ENCODE measurements at regions not wholly inside any gene's neighbourhood (a gene's known extent, or its start where the extent isn't known, plus 50 kb on each side); places are given as distances from the start of the nearest gene placed in this dataset.

DNA sequence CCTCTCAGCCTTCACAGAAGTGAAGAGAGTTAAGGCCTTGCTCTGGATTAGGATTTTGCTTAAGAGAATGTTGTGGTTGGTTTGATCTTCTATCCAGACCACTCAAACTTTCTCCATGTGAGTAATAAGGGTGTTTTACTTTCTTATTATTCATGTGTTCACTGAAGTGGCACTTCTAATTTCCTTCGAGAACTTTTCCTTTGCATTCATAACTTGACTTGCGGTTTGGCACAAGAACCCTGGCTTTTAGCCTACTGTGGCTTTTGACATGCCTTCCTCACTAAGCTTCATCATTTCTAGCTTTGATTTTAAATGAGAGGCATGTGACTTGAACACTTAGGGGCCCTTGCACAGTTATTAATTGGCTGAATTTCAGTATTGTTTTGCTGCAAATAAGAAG, 166.1 kb upstream of the OPRM1 start:
- Histone ChIP-seq H3K4me3 (ENCODE audit: low read length) (no peak overlapping the region), H3K27me3 (ENCODE audit: control insufficient read depth, insufficient read depth, low read length) (no peaks in the 10 kb centered on the region), H3K9me3 (ENCODE audit: control insufficient read depth, low read depth, low read length) (no peaks in the 10 kb centered on the region), H3K27ac (ENCODE audit: low read length) (no peak overlapping the region), H3K4me1 (ENCODE audit: control insufficient read depth, low read depth, low read length) (no peaks in the 10 kb centered on the region), H3K9ac (ENCODE audit: low read length) (no peak overlapping the region), H3K36me3 (ENCODE audit: control insufficient read depth, low read depth, low read length) (no peaks in the 10 kb centered on the region)

DNA sequence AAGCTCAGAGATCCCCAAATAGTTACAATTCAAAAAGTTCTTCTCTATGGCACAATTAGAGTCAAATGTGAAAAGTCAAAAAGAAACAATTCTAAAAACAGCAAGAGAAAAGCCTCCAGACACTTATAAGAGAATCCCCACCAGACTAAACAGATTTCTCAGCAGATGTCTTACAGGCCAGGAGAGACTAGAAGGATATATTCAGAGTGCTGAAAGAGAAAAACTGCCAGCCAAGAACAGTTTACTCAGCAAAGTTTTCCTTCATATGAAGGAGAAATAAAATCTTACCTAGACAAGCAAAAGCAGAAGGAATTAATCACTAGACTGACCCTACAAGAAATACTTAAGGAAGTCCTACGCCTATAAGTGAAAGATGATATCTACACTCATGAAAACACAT, 176.1 kb upstream of the OPRM1 start:
- no peak overlapping the region for H3K4me3 ChIP-seq (ENCODE audit: low read length)
- H3K4me1 ChIP-seq (ENCODE audit: control insufficient read depth, low read depth, low read length) = no peaks in the 10 kb centered on the region
- no peaks in the 10 kb centered on the region for H3K36me3 ChIP-seq (ENCODE audit: control insufficient read depth, low read depth, low read length)
- H3K9me3 ChIP-seq (ENCODE audit: control insufficient read depth, low read depth, low read length) = no peaks in the 10 kb centered on the region
- no peak overlapping the region for H3K27ac ChIP-seq (ENCODE audit: low read length)
- no peaks in the 10 kb centered on the region for H3K27me3 ChIP-seq (ENCODE audit: control insufficient read depth, insufficient read depth, low read length)
- H3K9ac ChIP-seq (ENCODE audit: low read length) = no peak overlapping the region

DNA sequence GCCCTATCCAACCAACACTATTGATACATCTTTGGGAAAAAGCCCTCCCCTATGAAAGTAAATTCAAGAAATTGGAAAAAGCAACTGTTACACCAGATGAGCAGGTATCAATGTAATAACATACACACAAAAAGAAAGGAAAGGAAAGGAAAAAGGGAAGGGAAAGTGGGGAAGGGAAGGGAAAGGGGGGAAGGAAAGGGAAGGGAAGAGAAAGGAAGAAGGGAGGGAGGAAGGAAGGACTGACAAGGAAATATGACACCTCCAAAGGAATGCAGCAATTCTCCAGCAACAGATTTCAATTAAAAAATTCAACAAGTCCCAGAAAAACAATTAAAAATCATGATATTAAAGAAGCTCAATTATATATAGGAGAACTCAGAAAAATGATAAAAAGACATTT, 176.9 kb upstream of the OPRM1 start:
- Histone ChIP-seq H3K36me3 (ENCODE audit: control insufficient read depth, low read depth, low read length) (no peaks in the 10 kb centered on the region), H3K4me3 (ENCODE audit: low read length) (no peak overlapping the region), H3K27me3 (ENCODE audit: control insufficient read depth, insufficient read depth, low read length) (no peaks in the 10 kb centered on the region), H3K9ac (ENCODE audit: low read length) (no peak overlapping the region), H3K4me1 (ENCODE audit: control insufficient read depth, low read depth, low read length) (no peaks in the 10 kb centered on the region), H3K27ac (ENCODE audit: low read length) (no peak overlapping the region), H3K9me3 (ENCODE audit: control insufficient read depth, low read depth, low read length) (no peaks in the 10 kb centered on the region)

DNA sequence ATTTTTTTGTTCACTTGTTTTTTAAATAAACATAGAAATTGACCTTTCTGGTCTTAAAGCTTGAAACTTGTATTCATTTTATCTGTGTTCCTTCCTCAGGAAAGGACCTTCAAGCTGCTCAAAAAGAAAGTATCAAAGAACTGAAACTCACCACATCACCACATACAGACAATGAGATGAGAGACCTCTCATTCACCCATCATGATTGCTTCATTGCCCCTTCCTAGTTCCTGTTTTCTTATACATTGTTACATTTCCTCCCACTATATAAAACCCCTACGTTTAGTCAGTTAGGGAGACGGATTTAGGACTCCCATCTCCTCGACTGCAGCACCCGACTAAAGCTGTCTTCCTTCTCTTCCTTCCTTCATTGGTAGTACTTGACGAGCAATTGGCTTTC, 180.5 kb upstream of the OPRM1 start:
- Histone ChIP-seq H3K27ac (ENCODE audit: low read length) (no peak overlapping the region), H3K27me3 (ENCODE audit: control insufficient read depth, insufficient read depth, low read length) (no peaks in the 10 kb centered on the region), H3K4me3 (ENCODE audit: low read length) (no peak overlapping the region), H3K9ac (ENCODE audit: low read length) (no peak overlapping the region), H3K36me3 (ENCODE audit: control insufficient read depth, low read depth, low read length) (no peaks in the 10 kb centered on the region), H3K9me3 (ENCODE audit: control insufficient read depth, low read depth, low read length) (no peaks in the 10 kb centered on the region), H3K4me1 (ENCODE audit: control insufficient read depth, low read depth, low read length) (no peaks in the 10 kb centered on the region)

DNA sequence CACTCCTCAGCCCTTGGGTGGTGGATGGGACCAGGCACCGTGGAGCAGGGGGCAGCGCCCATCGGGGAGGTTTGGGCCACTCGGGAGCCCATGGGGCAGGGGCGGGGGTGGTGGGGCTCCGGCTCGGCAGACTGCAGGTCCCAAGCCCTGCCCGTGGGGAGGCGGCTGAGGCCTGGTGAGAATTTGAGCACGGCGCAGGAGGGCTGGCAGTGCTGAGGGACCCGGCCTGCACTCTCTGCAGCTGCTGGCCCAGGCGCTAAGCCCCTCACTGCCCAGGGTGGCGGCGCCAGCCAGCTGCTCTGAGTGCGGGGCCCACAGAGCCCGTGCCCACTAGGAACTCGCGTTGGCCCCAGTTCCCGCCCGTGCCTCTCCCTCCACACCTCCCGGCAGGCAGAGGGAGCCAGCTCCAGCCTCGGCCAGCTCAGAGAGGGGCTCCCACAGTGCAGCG, 182.1 kb upstream of the OPRM1 start:
- no peaks in the 10 kb centered on the region for H3K9me3 ChIP-seq (ENCODE audit: control insufficient read depth, low read depth, low read length)
- H3K9ac ChIP-seq (ENCODE audit: low read length) = no peak overlapping the region
- no peak overlapping the region for H3K27ac ChIP-seq (ENCODE audit: low read length)
- no peaks in the 10 kb centered on the region for H3K27me3 ChIP-seq (ENCODE audit: control insufficient read depth, insufficient read depth, low read length)
- H3K4me3 ChIP-seq (ENCODE audit: low read length) = no peak overlapping the region
- H3K4me1 ChIP-seq (ENCODE audit: control insufficient read depth, low read depth, low read length) = no peaks in the 10 kb centered on the region
- H3K36me3 ChIP-seq (ENCODE audit: control insufficient read depth, low read depth, low read length) = no peaks in the 10 kb centered on the region

DNA sequence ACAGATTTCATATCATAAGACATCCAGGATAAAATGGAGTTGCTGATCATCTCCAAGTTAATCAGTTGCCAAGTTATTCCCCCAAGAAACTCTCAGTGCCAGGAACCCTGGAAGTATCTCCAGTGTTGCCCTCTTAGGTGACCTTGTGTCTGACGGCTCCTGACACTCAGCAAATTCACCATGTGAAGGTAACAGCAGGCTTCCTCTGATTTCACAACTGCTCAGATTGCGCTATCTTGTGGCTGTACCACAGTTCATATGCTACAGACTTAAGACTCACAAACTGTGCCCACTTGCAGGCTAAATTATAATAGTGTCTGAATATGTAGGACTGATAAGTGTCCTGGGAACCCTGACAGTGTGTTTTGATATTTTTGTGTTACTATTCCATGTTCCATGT, 186.6 kb upstream of the OPRM1 start:
- Histone ChIP-seq H3K9me3 (ENCODE audit: control insufficient read depth, low read depth, low read length) (no peaks in the 10 kb centered on the region), H3K36me3 (ENCODE audit: control insufficient read depth, low read depth, low read length) (no peaks in the 10 kb centered on the region), H3K27ac (ENCODE audit: low read length) (no peak overlapping the region), H3K9ac (ENCODE audit: low read length) (no peak overlapping the region), H3K4me3 (ENCODE audit: low read length) (no peak overlapping the region), H3K27me3 (ENCODE audit: control insufficient read depth, insufficient read depth, low read length) (no peaks in the 10 kb centered on the region), H3K4me1 (ENCODE audit: control insufficient read depth, low read depth, low read length) (no peaks in the 10 kb centered on the region)

DNA sequence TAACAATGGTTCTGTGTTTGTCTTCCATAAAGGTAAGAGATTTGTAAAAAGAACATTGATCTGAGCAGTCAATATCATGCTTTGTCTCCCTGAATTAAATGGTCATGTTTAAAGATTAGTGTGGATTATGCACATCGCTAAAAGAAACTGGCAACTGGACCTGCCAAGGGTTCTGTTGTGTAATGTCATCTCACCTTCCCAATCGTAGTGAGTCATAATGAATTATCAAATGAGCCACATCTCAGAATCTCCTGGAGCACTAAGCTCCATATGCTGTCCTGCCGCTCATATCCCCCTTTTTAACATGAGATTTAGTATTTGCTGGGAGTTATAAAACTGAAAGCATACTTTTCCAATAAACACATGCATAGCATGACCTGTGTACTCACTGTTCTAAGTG, 187.0 kb upstream of the OPRM1 start:
- no peaks in the 10 kb centered on the region for H3K4me1 ChIP-seq (ENCODE audit: control insufficient read depth, low read depth, low read length)
- no peaks in the 10 kb centered on the region for H3K9me3 ChIP-seq (ENCODE audit: control insufficient read depth, low read depth, low read length)
- H3K27ac ChIP-seq (ENCODE audit: low read length) = no peak overlapping the region
- H3K9ac ChIP-seq (ENCODE audit: low read length) = no peak overlapping the region
- no peaks in the 10 kb centered on the region for H3K36me3 ChIP-seq (ENCODE audit: control insufficient read depth, low read depth, low read length)
- H3K4me3 ChIP-seq (ENCODE audit: low read length) = no peak overlapping the region
- H3K27me3 ChIP-seq (ENCODE audit: control insufficient read depth, insufficient read depth, low read length) = no peaks in the 10 kb centered on the region

DNA sequence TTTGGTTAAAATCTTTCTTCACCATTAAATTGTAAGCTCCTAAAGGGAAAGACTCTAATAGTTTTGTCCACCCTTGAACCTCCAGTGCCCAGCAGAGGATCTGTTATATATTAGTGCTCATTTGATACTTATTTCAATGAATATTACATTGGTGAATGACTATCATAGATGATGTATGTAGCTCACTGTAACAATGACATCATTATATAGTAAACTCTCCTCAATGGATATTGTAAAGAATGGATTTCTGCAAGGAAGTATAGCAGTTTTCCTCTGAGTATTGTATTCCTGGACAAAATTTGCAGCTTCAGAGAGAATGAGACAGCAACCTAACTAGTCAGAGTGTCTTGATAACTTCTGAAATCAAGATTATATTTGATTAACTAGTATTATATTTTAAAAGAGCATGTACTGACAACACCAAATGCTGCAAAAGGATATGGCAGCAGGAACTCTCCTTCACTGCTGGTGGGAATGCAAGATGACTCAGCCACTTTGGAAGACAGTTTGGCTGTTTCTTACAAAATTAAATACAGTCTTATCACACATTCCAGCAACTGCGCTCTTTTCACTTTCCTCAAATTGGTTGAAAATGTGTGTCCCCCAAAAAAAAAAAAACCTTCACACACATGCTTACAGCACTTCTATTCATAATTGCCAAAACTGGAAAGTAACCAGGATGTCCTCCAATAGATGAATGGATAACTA, 189.8 kb upstream of the OPRM1 start:
- H3K9me3 ChIP-seq (ENCODE audit: control insufficient read depth, low read depth, low read length) = no peaks in the 10 kb centered on the region
- no peak overlapping the region for H3K4me3 ChIP-seq (ENCODE audit: low read length)
- no peaks in the 10 kb centered on the region for H3K4me1 ChIP-seq (ENCODE audit: control insufficient read depth, low read depth, low read length)
- no peak overlapping the region for H3K27ac ChIP-seq (ENCODE audit: low read length)
- no peaks in the 10 kb centered on the region for H3K27me3 ChIP-seq (ENCODE audit: control insufficient read depth, insufficient read depth, low read length)
- H3K36me3 ChIP-seq (ENCODE audit: control insufficient read depth, low read depth, low read length) = no peaks in the 10 kb centered on the region
- H3K9ac ChIP-seq (ENCODE audit: low read length) = no peak overlapping the region

DNA sequence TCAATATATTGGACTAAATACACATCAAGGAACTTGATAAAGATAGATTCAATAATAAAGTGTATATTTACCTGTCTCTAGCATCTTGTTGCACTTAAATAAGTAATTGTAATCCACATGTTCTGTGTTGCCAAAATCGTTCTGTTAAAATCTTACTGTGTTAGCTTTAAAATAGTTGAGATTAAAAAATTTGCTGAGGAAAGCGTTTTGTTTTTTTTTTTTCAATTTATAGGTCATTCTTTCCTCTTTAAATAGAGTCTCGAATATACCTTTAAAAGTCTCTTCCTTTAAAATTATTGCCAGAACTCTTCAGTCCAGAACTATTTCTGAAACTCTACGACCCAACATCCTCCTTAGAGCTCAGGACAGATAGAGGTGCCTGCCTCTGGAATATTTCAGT, 195.6 kb upstream of the OPRM1 start:
- Histone ChIP-seq H3K9me3 (ENCODE audit: control insufficient read depth, low read depth, low read length) (no peaks in the 10 kb centered on the region), H3K27me3 (ENCODE audit: control insufficient read depth, insufficient read depth, low read length) (no peaks in the 10 kb centered on the region), H3K4me1 (ENCODE audit: control insufficient read depth, low read depth, low read length) (peaks cover 8% of the 10 kb centered on the region), H3K9ac (ENCODE audit: low read length) (no peak overlapping the region), H3K36me3 (ENCODE audit: control insufficient read depth, low read depth, low read length) (no peaks in the 10 kb centered on the region), H3K27ac (ENCODE audit: low read length) (no peak overlapping the region), H3K4me3 (ENCODE audit: low read length) (no peak overlapping the region)

DNA sequence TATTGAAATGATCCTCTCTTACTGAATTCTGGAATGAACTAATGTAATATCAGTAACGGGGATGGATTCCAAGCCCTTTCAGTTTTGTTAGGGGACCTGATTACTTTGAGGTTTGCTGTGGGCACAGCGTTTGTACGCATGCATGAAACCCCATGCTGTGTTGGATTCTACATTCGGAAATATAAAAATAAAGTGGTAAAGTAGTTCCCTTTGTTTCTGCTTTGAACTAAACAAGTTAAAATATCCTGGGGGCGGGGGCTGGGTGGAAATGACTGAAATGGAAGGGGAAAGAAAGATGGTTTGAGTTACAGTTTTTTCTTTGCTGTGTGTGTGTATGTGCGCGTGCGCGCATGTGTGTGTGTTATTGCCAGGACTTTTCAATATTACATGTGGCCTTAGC, 196.5 kb upstream of the OPRM1 start:
- H3K4me1 ChIP-seq (ENCODE audit: control insufficient read depth, low read depth, low read length) = peaks cover 12% of the 10 kb centered on the region
- H3K9me3 ChIP-seq (ENCODE audit: control insufficient read depth, low read depth, low read length) = no peaks in the 10 kb centered on the region
- no peaks in the 10 kb centered on the region for H3K36me3 ChIP-seq (ENCODE audit: control insufficient read depth, low read depth, low read length)
- no peak overlapping the region for H3K4me3 ChIP-seq (ENCODE audit: low read length)
- H3K27me3 ChIP-seq (ENCODE audit: control insufficient read depth, insufficient read depth, low read length) = no peaks in the 10 kb centered on the region
- no peak overlapping the region for H3K9ac ChIP-seq (ENCODE audit: low read length)
- H3K27ac ChIP-seq (ENCODE audit: low read length) = no peak overlapping the region

DNA sequence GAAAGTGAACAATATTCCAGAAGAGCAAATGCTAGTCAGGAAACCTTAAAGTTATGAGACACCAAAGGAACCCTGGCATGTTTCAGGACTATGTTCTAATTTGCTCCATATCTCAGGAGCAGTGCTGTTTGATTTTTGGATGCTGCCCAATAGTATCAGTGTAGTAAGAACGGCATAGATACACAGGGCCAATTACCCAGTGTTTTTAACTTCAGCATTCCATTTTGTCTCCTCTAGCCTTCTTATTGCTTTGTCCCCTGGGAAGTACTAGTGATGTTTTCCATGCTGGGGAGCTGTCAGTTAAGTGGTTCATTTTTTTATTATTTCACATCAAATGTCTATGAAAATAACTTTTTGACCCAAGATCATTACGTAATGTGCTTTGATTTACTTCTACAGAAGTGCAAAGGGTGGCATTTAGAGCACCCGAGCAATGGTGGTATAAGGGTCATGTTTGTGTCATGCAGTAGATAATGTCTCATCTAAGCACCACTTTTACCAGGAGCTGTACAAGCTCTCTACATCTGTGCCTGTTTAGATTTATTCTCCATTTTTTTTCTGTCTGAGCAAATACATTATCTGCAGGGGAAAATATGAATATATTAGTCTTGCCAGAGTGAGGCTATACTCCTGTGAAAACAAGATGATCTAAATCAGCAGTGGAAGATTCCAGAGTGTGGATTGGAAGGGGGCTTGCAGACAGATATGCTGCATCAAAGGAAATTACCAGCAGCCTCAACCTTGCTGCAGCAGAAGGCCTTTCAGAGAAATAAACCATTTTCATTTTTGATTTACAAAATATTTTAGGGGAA, 198.8 kb upstream of the OPRM1 start:
- H3K27me3 ChIP-seq (ENCODE audit: control insufficient read depth, insufficient read depth, low read length) = no peaks in the 10 kb centered on the region
- H3K36me3 ChIP-seq (ENCODE audit: control insufficient read depth, low read depth, low read length) = no peaks in the 10 kb centered on the region
- no peak overlapping the region for H3K27ac ChIP-seq (ENCODE audit: low read length)
- H3K9ac ChIP-seq (ENCODE audit: low read length) = no peak overlapping the region
- no peak overlapping the region for H3K4me3 ChIP-seq (ENCODE audit: low read length)
- H3K9me3 ChIP-seq (ENCODE audit: control insufficient read depth, low read depth, low read length) = no peaks in the 10 kb centered on the region
- H3K4me1 ChIP-seq (ENCODE audit: control insufficient read depth, low read depth, low read length) = peaks cover 25% of the 10 kb centered on the region

DNA sequence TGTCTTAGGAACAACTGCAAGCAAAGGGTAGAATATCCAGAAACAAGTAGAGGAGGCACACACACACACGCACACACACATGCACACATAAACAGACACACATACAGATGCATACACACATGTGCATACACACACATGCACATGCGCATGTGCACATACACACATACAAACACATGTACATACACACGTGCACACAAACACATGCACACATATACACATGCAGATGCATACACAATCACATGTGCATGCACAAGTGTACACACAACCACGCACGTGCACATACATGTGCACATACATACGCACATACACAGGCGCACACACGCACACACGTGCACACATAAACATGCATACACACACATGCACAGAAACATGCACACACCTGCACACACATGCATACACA, 206.5 kb upstream of the OPRM1 start:
- H3K9ac ChIP-seq (ENCODE audit: low read length) = no peak overlapping the region
- no peaks in the 10 kb centered on the region for H3K36me3 ChIP-seq (ENCODE audit: control insufficient read depth, low read depth, low read length)
- no peak overlapping the region for H3K4me3 ChIP-seq (ENCODE audit: low read length)
- no peaks in the 10 kb centered on the region for H3K27me3 ChIP-seq (ENCODE audit: control insufficient read depth, insufficient read depth, low read length)
- peaks cover 35% of the 10 kb centered on the region for H3K4me1 ChIP-seq (ENCODE audit: control insufficient read depth, low read depth, low read length)
- no peaks in the 10 kb centered on the region for H3K9me3 ChIP-seq (ENCODE audit: control insufficient read depth, low read depth, low read length)
- no peak overlapping the region for H3K27ac ChIP-seq (ENCODE audit: low read length)
